HAP-1 (cell line): ENCODE measurements at regions not wholly inside any gene's neighbourhood (a gene's known extent, or its start where the extent isn't known, plus 50 kb on each side); places are given as distances from the start of the nearest gene placed in this dataset.
"Not testable (repeated sequence)": the region's sequence is repeated elsewhere in the genome, so short reads cannot be mapped to it uniquely, and the experiment has no call there.

Experiments used
- DNase-seq, 2 experiments: peaks; one replicate each; pipeline ENCODE4 v3.0.0-alpha.2; 2016 to 2020; ENCODE audit warnings: low spot score in 2 of 2
- H3K27me3 ChIP-seq: fragments of 250-450 bp; sonication (Bioruptor Pico); 2 replicates; pipeline ENCODE4 v1.5.1; 2020; ENCODE audit warnings: low read depth, mild to moderate bottlenecking, moderate library complexity
- H3K36me3 ChIP-seq: fragments of 250-450 bp; sonication (Bioruptor Pico); replicated peaks from 2 replicates; pipeline ENCODE4 v1.5.1; 2020; ENCODE audit warnings: mild to moderate bottlenecking
- H3K4me1 ChIP-seq: fragments of 250-450 bp; sonication (Bioruptor Pico); 2 replicates; pipeline ENCODE4 v1.5.1; 2020; ENCODE audit warnings: mild to moderate bottlenecking
- H3K4me3 ChIP-seq: fragments of 250-450 bp; sonication (Bioruptor Pico); 2 replicates; pipeline ENCODE4 v1.5.1; 2020; ENCODE audit warnings: mild to moderate bottlenecking, moderate library complexity
- H3K9me3 ChIP-seq: fragments of 250-450 bp; sonication (Bioruptor Pico); 2 replicates; pipeline ENCODE4 v1.5.1; 2020; ENCODE audit warnings: mild to moderate bottlenecking, moderate library complexity
- in situ Hi-C: fragments of 300-500 bp; cut with MboI; formaldehyde crosslinking; loops from 3 replicates; pipeline ENCODE4 v1.14.3; 2020; ENCODE audit warnings: low sequenced_read_pairs, inconsistent platforms, mixed read lengths

DNA sequence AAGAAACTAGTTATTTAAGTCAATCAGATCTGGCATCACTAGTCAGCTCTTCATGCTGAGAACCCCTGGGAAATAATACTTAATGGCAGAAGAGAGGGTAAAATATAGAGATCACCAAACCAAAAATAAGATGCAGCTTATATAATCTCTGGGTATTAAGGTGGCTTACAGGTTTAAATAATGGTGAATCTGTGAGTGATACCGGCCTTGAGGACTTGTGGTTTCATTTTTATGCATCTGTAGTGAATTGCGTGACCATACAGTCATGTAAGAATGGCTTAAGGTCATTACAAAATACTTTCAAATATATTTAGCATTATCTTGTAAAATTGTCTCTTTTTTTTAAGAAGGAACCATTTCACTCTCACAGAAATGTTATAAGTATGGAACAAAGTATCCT, 1192.2 kb downstream of the RPIA start:
- H3K36me3 ChIP-seq, H3K27me3 ChIP-seq, H3K4me1 ChIP-seq, in situ Hi-C loops, H3K4me3 ChIP-seq, DNase-seq, H3K9me3 ChIP-seq: not testable (repeated sequence)

DNA sequence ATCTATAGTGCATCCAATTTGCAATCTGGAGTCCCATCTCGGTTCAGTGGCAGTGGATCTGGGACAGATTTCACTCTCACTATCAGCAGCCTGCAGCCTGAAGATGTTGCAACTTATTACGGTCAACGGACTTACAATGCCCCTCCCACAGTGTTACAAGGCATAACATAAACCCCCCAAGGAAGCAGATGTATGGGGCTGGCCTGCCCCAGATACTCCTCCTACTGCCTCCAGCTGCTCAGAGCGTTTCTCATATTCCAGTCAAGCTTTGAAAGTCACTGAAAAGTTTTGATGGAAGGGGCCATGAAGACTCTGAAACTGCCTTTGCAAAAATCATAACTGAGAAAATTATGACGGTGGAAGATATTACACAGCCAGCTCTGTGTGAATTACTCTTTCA, 1193.6 kb downstream of the RPIA start:
- H3K4me1 ChIP-seq, H3K4me3 ChIP-seq, in situ Hi-C loops, DNase-seq, H3K9me3 ChIP-seq, H3K27me3 ChIP-seq, H3K36me3 ChIP-seq: not testable (repeated sequence)

DNA sequence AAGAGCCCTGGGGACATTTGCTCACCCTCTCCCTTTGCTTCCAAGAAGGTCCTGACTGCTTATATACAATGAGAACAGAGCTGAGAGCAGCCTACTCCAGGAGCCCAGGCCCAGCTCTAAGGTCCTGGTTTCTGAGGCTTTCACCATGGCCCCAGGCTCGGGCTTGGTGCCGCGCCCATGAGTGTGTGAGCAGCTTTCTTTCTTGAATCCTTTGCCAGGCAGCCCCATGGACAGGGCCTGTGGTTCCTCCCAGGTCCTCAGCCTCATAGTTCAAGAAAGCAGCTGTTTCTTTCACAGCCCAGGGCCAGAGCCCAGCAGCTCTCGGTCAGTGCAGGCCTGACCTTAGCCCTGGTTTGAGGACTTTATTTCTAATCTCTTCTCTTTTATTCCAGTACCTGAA, 1197.2 kb downstream of the RPIA start:
- H3K4me3 ChIP-seq, H3K36me3 ChIP-seq, H3K4me1 ChIP-seq, H3K9me3 ChIP-seq, in situ Hi-C loops, DNase-seq, H3K27me3 ChIP-seq: not testable (repeated sequence)

DNA sequence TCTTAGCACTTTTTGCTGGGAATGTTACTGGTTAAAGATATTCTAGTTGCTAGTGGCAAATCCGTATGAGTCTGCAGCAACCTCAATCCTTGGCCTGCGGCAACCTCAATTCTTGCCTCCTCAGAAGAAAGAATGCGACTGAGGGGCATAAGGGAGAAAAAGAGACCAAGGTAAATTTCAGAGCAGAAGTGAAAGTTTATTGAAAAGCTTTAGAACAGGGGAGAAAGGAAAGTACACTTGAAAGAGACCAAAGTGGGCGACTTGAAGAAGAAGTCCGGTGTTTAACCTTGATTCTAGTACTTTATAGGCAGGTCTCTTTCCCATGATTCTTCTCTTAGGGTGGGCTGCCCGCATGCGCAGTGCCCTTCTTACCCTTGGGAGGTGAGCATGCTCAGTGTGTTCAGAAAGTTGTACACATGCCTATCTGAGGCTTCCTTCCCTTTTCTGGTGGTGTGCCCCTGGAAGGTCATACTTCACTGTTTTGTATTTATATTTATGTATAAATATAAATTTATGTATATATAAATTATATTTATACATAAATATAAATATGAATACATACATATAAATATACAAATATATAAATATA, 1198.8 kb downstream of the RPIA start:
- H3K36me3 ChIP-seq, H3K4me3 ChIP-seq, H3K27me3 ChIP-seq, H3K9me3 ChIP-seq, DNase-seq, H3K4me1 ChIP-seq, in situ Hi-C loops: not testable (repeated sequence)

DNA sequence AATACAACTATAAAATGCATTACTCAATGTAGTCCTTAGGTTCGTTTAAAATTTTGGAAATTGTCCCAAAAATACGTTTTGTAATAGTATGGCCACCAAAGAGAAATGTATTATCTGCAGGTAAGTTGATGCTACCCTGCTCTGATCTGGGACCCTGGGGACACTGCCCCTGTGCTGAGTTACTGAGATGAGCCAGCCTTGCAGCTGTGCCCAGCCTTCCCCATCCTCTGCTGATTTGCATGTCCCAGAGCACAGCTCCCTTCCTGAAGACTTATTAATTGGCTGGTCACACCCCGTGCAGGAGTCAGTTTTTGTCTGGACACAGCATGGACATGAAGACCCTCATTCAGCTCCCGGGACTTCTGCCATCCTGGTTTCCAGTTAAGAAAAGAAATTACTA, 1203.5 kb downstream of the RPIA start:
- H3K4me3 ChIP-seq, DNase-seq, H3K27me3 ChIP-seq, in situ Hi-C loops, H3K36me3 ChIP-seq, H3K9me3 ChIP-seq, H3K4me1 ChIP-seq: not testable (repeated sequence)

DNA sequence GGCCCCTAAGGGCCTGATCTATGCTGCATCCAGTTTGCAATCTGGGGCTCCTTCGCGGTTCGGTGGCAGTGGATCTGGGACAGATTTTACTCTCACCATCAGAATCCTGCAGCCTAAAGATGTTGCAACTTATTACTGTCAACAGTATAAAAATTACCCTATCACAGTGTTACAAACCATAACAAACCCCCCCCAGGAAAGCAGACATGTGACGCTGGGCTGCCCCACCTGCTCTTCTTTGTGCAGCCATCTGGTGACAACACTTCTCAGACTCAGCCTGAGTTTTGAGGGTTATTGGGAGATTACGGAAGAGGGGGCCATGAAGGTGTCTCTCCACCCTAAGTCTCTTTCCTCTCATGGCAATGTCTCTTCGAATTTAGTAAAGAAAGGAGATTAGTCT, 1204.2 kb downstream of the RPIA start:
- DNase-seq, H3K4me1 ChIP-seq, H3K27me3 ChIP-seq, H3K9me3 ChIP-seq, H3K4me3 ChIP-seq, H3K36me3 ChIP-seq, in situ Hi-C loops: not testable (repeated sequence)

DNA sequence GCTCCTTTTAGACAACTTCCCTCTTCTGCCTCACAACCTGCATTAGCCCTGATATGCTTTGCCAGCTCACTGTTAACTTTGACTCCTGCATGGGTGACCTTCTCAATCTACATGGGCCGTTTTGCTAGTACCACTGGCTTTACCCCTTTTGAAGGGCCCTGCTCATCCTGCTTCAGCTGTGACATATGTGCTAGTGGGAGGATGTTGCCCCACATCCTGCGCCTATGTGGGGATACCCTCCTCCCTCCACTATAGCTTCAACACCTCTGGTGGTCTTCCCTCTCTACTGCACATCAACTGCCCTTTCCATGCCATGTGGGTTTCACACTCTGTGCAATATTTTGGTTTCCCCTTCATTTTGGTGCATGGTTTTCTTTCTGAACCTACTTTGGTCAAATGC, 1235.5 kb downstream of the RPIA start:
- not testable (repeated sequence) for H3K9me3 ChIP-seq

DNA sequence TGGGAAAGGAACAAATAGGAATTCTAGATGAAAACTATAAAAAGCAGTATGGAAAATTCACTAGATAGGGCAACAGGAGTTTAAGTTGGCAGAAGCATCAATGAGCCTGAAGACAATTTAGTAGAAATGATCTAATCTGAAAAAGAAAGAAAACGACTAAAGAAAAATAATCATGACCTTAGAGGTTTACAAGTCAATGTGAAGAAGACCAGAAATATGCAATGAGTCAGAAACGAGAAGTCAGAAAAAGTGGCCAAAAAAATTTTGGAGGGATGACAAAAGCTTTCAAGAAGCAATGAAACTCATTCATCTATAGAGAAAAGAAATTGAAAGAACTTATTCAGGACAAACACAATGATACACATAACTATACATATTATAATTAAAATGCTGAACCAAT, 1244.0 kb downstream of the RPIA start:
- in situ Hi-C loops, DNase-seq, H3K27me3 ChIP-seq, H3K9me3 ChIP-seq, H3K4me3 ChIP-seq, H3K36me3 ChIP-seq, H3K4me1 ChIP-seq: not testable (repeated sequence)

More for the DNA sequence above, 1235.5 kb downstream of the RPIA start:
- in situ Hi-C loops, H3K36me3 ChIP-seq, H3K4me3 ChIP-seq, DNase-seq, H3K27me3 ChIP-seq, H3K4me1 ChIP-seq: not testable (repeated sequence)

DNA sequence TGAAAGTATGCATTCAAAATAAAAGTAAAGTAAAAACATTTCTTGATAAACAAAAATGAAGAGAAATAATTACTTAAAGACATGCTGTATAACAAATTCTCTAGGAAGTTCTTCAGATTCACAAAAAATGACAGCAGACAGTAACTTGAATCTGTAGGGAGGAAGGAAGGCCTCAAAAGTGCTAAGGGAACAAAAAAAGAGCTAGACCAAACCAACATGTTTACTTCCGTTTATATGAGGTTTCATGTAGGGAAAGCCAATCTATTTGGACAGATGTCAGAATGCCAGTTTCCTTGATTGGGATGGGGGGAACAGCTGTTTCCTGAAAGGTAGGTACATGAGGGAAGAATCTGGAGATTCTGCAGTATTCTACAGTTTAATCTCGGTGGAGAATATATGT, 1244.5 kb downstream of the RPIA start:
- H3K9me3 ChIP-seq, H3K4me1 ChIP-seq, H3K4me3 ChIP-seq, H3K36me3 ChIP-seq, H3K27me3 ChIP-seq, DNase-seq, in situ Hi-C loops: not testable (repeated sequence)

DNA sequence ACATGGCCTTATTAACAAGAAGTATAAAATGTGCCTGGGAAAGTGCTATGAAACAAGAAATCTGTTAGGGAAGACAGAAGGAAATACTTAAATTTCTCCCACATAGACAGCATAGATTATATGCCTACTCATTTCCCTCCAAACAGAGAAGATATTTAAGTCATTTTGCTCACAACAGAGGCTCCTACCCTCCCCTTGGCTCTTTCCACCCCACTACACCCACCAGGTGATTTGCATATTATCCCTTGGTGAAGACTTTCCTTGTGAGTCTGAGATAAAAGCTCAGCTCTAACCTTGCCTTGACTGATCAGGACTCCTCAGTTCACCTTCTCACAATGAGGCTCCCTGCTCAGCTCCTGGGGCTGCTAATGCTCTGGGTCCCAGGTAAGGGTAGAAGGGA, 1245.1 kb downstream of the RPIA start:
- H3K4me1 ChIP-seq, H3K9me3 ChIP-seq, H3K4me3 ChIP-seq, in situ Hi-C loops, H3K27me3 ChIP-seq, H3K36me3 ChIP-seq, DNase-seq: not testable (repeated sequence)

DNA sequence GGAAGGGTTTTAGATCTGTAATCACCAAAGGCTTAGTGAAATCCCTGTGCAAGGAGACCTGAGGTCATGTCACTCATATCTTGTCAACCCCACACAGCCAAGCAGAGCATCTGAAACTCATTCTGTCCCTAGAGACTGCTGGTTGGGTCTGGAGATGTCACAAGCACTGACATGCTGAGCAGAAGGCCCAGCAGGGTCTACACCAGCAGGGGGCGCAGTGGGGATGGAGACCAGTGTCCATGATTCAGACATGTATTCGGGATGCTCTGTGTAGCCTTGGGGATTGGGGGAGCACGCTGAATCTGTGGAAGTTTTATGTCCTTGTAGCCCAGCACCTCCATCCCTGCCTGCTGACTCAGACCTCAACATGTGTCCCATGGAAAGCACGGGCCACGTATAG, 1247.3 kb downstream of the RPIA start:
- in situ Hi-C loops, H3K36me3 ChIP-seq, H3K9me3 ChIP-seq, H3K4me3 ChIP-seq, H3K4me1 ChIP-seq, H3K27me3 ChIP-seq, DNase-seq: not testable (repeated sequence)

DNA sequence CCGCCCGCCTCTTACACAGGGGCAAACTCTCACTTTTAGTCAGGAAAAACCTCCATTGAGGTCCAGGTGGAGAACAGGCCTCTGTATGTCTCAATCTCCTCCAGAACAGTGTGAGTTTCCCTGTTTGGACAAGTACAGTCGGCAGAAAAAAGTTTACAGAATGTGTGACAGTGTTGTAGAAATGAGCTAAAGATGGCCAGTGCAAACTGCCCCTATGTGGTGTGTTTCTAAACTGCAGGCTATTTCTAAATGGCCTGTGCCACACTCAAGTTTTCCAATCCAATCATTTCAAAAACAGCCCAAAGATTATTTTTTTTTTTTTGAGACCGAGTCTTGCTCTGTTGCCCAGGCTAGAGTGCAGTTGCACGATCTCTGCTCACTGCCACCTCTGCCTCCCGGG, 1252.8 kb downstream of the RPIA start:
- H3K4me1 ChIP-seq, DNase-seq, H3K4me3 ChIP-seq, H3K36me3 ChIP-seq, H3K27me3 ChIP-seq, H3K9me3 ChIP-seq, in situ Hi-C loops: not testable (repeated sequence)

DNA sequence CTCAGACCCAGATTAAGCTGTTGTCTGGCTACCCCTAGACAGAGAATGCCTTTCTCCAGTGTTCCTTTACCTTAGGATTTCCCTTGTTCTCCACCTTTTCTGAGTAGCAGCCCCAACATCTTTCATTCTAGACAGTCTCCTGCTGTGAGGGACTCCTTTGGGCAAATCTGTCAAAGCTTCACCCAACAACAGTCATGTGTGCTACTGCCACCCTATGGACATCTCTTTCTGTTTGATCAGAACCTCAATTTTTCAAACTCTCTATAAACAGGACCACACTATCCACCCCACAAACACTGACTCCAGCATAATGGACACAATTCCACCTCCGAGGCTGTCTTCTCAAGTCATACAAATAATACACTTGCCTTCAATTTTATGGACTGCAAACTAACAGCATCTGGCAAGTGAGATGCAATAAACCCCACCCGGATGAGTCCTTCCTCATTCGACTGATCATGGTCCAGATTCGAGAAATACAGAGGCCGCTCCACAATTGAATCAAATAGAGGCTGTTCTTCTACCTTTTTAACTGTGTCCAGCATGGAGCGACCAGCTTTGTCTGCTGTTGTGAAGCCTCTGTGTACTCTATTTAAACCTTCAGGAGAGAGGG, 1253.6 kb downstream of the RPIA start:
- H3K27me3 ChIP-seq, DNase-seq, H3K9me3 ChIP-seq, in situ Hi-C loops, H3K4me1 ChIP-seq, H3K4me3 ChIP-seq, H3K36me3 ChIP-seq: not testable (repeated sequence)

DNA sequence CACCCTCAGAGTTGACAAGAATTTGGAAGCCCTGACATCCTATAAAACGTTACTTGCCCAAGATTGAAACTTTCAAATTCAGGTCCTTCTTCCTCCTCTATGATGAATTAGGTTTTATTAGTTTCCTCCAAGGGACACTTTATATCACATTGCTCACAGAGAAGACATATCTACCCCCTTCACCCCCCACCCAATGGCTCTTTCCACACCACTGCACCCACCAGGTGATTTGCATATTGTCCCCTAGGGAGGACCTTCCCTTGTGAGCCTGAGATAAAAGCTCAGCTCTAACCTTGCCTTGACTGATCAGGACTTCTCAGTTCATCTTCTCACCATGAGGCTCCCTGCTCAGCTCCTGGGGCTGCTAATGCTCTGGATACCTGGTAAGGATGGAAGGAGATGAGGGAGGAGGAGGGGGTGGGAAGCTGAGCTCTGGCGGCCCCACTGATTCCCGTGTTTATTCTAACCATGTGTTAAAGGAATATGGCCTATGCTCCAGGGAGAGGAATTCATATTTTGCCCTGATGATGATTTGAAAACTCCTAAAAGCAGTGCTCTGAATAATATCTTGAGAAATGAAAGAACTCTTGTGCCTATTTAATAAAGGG, 1255.8 kb downstream of the RPIA start:
- H3K27me3 ChIP-seq, H3K4me3 ChIP-seq, H3K9me3 ChIP-seq, DNase-seq, H3K36me3 ChIP-seq, H3K4me1 ChIP-seq, in situ Hi-C loops: not testable (repeated sequence)

DNA sequence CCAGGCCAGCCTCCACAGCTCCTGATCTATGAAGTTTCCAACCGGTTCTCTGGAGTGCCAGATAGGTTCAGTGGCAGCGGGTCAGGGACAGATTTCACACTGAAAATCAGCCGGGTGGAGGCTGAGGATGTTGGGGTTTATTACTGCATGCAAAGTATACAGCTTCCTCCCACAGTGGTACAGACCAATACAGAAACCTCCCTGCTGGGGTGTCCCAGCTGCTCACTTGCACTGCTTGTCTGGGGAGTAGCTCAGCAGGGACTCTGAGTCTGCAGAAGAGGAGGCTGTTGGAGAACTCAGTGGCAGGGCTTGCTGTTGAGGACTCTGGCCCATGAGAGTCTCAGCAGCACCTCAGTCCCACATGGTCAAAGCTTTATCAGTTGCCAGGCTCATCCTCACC, 1256.6 kb downstream of the RPIA start:
- in situ Hi-C loops, H3K27me3 ChIP-seq, DNase-seq, H3K36me3 ChIP-seq, H3K9me3 ChIP-seq, H3K4me1 ChIP-seq, H3K4me3 ChIP-seq: not testable (repeated sequence)
